ENCODE measurements at regions not wholly inside any gene's neighbourhood (a gene's known extent, or its start where the extent isn't known, plus 50 kb on each side); places are given as distances from the start of the nearest gene placed in this dataset.

DNA sequence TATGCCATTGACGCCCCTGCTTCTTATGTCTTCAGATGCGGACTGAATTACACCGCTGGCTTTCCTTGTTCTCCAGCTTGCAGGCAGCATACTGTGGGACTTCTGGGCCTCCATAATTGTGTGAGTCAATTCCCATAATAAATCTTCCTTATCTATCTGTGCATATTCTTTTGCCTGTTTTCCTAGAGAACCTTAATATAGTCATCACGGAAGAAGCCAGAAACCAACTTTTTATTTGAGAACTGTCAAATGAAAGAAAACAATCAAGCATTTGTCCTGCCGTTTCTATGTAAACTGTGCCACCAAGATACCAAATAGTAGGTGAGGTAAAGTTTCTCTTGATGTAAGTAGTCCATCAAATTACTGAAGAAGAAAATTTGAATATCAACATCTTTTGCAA lies 51.8 kb upstream of the B3GALNT1 start:
- no peak for ATAC-seq
- no peak for DNase-seq (ENCODE audit: missing footprints)
- intact Hi-C loops (cut with DNase I), result no loop called here

GRCh38 chr3:161161603-161162002 lies 56.5 kb upstream of the B3GALNT1 start:
- no peak for ATAC-seq
- intact Hi-C loops (cut with DNase I), result no loop called here
- DNase-seq (ENCODE audit: missing footprints), result no peak

GRCh38 chr3:161163297-161163696 lies 57.8 kb upstream of the NMD3 start:
- no peak for ATAC-seq
- intact Hi-C loops (cut with DNase I), result no loop called here
- no peak for DNase-seq (ENCODE audit: missing footprints)

DNA sequence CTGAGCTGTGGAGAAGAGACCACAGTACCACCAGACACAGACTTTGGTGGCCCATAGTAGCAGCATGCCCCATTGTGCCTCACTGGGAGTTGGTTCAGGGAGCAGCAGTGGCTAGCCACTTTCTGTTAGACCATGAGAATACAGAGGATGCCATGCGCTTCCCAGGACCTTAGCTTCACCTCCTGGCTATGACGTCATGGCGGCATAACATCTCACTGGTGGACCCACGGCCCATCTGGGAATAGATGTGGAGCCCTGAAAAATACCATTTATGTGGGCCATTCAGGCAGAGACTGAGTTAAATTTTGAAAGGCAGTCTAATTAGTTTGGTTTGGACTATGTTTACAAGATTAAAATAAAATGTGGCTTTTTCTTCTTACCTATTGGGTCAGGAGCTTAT lies 55.1 kb upstream of the NMD3 start:
- intact Hi-C loops (cut with DNase I), result no loop called here
- no peak for ATAC-seq
- DNase-seq (ENCODE audit: missing footprints), result no peak

DNA sequence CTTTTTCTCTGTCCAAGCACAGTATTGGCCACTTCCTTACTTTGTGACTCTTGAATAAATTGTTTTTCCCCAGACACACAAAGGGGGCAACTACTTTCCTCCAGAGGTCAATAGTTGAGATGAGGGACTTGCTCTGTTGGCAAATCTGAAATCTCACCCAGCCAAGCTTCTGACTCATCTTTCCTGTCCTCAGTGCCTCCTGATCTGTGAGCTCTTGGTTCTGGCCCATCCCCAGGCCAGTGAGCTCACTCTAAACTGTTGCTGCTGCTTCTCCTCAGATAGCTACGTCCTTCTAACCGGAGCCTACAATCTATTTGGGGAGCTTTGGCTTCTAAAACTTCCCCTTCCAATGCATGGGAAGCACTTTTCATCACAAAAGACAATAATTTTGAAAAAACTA lies 50.0 kb upstream of the NMD3 start:
- ATAC-seq, result peak; percentile 93
- peak; percentile 65 for DNase-seq (ENCODE audit: missing footprints)
- intact Hi-C loops (cut with DNase I), result no loop called here

Data from Right ventricle myocardium inferior (tissue), 1 donor.